HG02588 (cell line): ENCODE measurements at regions not wholly inside any gene's neighbourhood (a gene's known extent, or its start where the extent isn't known, plus 50 kb on each side); places are given as distances from the start of the nearest gene placed in this dataset.

ENCODE experiments used
- ATAC-seq: cut with Tn5 transposase; IDR thresholded peaks from one replicate; pipeline ENCODE4 v1.9.1; 2021; ENCODE audit warnings: mild to moderate bottlenecking, moderate library complexity; ENCODE audit not compliant: unreplicated experiment

GRCh38 chr21:26743524-26743923 is 101.7 kb downstream of the ADAMTS1 start:
- ATAC-seq, result no peak

DNA sequence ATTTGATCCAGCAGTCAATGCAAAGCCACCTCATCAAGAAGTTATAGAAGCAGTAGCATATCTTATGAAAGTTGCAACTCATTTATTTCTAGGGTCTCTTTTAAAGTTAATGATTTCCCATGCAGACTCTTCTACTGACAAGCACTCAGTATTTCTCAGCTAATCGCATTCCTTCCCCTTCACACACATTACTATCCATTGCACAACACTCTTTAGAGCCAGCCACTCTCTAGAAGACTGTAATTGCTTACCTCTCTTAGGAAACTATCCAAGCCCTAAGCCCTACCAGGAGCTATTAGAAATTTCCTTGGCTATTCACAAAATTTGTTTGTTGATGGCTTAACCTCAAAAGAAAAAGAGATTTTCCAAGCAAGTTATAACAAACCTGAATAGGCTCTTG is 106.0 kb downstream of the ADAMTS1 start:
- ATAC-seq, result no peak

GRCh38 chr21:26736449-26736848 is 108.8 kb downstream of the ADAMTS1 start:
- ATAC-seq, result no peak

GRCh38 chr21:26732432-26733221 is 112.6 kb downstream of the ADAMTS1 start:
- peak; percentile 51 for ATAC-seq

- no peak for ATAC-seq
These were observed 125.5 kb downstream of the ADAMTS1 start for GRCh38 chr21:26719750-26720149.

GRCh38 chr21:26717146-26717739 is 128.0 kb downstream of the ADAMTS1 start:
- ATAC-seq, result no peak

DNA sequence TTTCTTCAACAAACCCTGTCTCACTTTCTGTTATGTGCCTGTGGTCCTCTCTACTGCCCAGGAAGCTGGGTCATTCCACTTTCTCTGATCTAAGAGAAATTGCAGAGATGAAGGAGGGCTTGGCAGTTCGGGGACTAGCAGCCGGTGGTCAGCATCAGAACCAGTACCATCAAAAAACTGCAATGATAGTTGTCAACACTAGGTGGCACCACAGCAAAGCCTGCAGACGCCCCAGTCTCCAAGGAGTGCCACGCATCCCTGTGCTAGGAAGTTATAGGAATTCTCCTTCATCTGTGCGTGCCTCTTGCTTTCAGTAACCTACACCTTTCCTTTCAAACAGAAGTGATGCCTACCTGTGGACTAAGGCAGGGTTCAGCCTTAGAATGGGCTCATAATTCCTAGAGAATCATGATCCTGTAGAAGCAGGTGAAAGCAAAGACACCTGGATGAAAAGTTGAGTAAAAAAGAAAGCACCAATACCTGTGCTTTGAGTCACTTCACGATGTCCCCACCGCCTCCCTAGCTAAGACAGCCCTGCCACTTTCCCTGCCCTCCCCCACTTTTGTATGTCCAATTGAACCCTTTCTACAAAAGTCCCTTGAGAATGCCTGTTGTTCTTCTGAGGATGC is 129.2 kb downstream of the ADAMTS1 start:
- ATAC-seq, result no peak

- ATAC-seq, result no peak
These were observed 130.1 kb downstream of the ADAMTS1 start for GRCh38 chr21:26715116-26715515.

- no peak for ATAC-seq
These were observed 135.1 kb downstream of the ADAMTS1 start for GRCh38 chr21:26710155-26710554.

- ATAC-seq, result no peak
These were observed 136.0 kb upstream of the CYYR1 start for GRCh38 chr21:26709090-26709489.

GRCh38 chr21:26708223-26708800 is 135.2 kb upstream of the CYYR1 start:
- ATAC-seq, result no peak

- no peak for ATAC-seq
These were observed 134.2 kb upstream of the CYYR1 start for GRCh38 chr21:26707246-26707645.

- no peak for ATAC-seq
These were observed 125.3 kb upstream of the CYYR1 start for GRCh38 chr21:26698416-26698815.

- ATAC-seq, result no peak
These were observed 118.3 kb upstream of the CYYR1 start for GRCh38 chr21:26691416-26691815.

GRCh38 chr21:26686705-26687104 is 113.6 kb upstream of the CYYR1 start:
- ATAC-seq, result no peak

DNA sequence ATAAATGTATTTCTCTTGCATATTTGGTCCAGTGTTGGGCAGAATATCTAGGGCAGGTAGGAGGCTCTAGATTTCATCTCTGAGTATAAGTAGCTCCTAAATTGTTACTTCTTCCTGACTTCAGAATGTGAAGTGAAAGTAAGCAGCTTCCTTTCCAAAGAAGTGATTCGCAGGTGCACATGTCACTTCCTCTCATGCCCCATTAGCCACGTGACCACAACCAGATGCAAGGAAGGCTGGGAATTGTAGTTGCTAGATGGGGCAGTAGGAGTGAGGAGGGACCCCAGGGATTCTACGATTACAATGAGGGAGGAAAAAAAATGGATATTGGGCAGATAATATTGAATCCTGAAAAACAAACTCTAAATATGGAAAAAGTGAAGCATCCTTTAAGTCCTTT is 113.2 kb upstream of the CYYR1 start:
- ATAC-seq, result peak; percentile 57

DNA sequence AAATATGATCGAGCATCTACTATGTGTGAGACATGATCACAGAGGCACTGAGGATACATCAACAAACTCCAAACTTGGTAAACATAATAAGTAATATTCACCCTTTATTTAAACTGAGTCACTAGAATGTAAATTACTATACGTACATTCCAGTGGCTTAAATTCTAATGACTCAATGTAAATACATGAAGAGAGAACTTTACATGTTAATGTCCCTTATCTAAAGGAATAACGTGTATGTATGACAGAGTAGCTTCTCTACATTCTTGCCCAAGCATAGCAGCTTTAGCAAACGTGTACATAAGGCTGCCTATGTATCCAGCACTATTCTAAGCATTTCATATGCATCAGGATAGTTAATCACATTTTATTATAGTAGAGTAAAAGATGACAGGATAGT is 111.8 kb upstream of the CYYR1 start:
- ATAC-seq, result no peak

DNA sequence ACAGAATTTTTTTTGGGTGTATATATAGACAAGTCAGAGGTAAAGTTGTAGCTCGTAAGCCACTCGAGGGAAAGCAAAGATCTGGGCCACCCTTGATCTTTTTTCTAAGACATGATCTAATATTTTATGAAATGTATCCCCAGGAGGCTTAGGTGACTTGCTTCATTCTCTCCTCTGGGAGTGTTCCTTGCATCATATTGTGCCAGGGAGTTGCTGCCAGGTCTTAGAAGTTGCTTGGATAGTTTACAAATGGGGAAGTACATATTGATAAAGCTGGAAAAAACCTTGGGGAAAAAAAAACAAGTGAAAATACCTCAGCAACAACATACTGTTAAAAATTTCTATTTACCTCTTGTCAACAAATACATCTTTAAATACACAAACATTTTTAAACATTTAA is 110.9 kb upstream of the CYYR1 start:
- ATAC-seq, result no peak

- no peak for ATAC-seq
These were observed 106.2 kb upstream of the CYYR1 start for GRCh38 chr21:26679284-26679683.

DNA sequence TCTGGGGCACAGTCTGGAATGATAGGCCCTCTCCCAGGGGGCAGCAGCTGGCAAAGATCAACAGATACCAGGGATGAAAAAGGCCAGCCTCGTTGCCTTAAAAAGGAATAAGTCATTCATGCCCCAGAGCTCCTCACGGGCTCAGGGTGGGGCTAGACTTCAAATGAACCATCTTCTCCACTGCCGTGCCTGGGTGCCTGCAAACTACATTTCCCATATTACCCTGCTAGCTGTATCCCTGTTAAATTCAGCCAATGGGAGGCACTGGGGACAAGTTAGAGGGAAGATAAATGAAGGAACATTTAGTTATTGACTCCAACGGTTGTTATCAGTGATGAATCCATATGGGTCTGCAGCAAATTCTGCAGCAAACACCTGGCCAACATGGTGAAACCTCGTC is 101.2 kb upstream of the CYYR1 start:
- ATAC-seq, result no peak

GRCh38 chr21:26669215-26669764 is 96.2 kb upstream of the CYYR1 start:
- ATAC-seq, result no peak

DNA sequence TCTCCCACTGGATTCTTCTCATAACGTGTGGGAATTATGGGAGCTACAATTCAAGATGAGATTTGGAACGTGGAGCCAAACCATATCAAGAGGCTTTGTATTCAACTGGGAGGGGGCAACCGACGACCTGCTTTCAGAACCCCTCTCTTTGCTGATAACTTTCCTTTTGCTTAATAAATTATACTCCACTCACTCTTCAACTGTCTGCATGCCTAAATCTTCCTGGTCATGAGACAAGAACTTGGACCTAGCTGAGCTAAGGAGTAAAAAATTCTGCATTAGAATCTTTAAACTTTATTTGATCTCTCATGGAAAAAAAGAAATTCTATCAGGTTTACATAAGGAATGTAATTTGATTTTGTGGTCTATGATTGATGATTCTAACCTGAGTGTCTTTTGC is 86.7 kb upstream of the CYYR1 start:
- ATAC-seq, result no peak
